GM06990 (cell line): ENCODE measurements at regions not wholly inside any gene's neighbourhood (a gene's known extent, or its start where the extent isn't known, plus 50 kb on each side); places are given as distances from the start of the nearest gene placed in this dataset.

ENCODE experiments used
- DNase-seq: peaks from one replicate; pipeline ENCODE4 v3.0.0-alpha.2; 2011; ENCODE audit not compliant: insufficient read length; ENCODE audit errors: extremely low read depth
- H3K27me3 ChIP-seq: replicated peaks from 2 replicates; pipeline ENCODE4 v1.6.0; 2011; ENCODE audit warnings: low read length; ENCODE audit not compliant: control insufficient read depth, insufficient read depth
- H3K36me3 ChIP-seq: 2 replicates; pipeline ENCODE4 v1.5.1; 2011; ENCODE audit warnings: low read length; ENCODE audit not compliant: control insufficient read depth, insufficient read depth
- H3K4me3 ChIP-seq: replicated peaks from 2 replicates; pipeline ENCODE4 v1.5.1; 2011; ENCODE audit warnings: low read depth, mild to moderate bottlenecking, control low read depth, low read length
- CTCF ChIP-seq: IDR thresholded peaks from 2 replicates; pipeline ENCODE4 v1.5.1; 2011; ENCODE audit warnings: low read length, control low read depth, mild to moderate bottlenecking, inconsistent platforms; ENCODE audit not compliant: insufficient read depth, poor library complexity, severe bottlenecking

DNA sequence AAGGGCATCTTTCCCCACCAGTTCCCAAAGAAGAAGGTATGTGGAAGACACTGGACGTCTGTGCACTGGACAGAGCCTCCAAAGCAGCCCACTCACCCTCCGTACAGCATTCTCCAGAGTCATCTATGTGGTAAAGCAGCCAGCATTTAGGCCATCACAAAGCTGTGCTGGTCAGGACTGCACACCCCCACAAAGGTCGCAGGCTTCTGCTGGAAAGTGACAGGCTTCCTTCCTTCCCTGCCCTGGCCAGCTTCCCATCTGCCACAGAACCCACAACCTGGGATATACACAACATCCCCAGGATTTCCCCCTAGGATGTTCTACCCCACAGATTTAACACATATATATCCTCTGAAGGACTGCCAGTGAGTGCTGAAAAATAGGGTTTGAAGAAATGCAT lies 64.6 kb upstream of the GALNT15 start:
- TF ChIP-seq CTCF, result no peak
- Histone ChIP-seq H3K36me3 (no peaks in the 10 kb centered on the region), H3K4me3 (no peak overlapping the region), H3K27me3 (no peaks in the 10 kb centered on the region)
- DNase-seq, result no peak

- H3K36me3 ChIP-seq, result no peaks in the 10 kb centered on the region
- no peak overlapping the region for H3K4me3 ChIP-seq
- no peak for DNase-seq
- no peaks in the 10 kb centered on the region for H3K27me3 ChIP-seq
- no peak for TF ChIP-seq CTCF
Measured at GRCh38 chr3:16112910-16113504, 61.5 kb upstream of the GALNT15 start.

DNA sequence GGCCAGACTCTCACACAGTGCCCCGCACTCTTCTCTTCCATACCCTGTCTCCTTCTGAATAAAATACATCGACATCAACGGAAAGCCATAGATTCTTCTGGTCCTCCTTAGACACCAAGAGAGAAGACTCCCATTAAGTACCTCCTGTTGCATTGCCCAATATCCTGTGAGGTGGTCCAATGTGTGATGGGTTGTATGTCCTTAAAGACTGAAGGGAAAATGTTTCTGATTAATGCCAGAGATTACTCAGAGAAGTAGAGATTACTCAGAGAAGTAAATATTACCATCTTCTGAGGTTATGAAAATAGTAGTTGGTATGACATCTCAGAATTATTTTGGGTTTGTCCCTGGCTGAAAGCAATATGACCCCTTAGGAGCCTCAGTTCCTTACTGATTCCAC lies 60.8 kb upstream of the GALNT15 start:
- H3K4me3 ChIP-seq, result no peak overlapping the region
- no peaks in the 10 kb centered on the region for H3K27me3 ChIP-seq
- H3K36me3 ChIP-seq, result no peaks in the 10 kb centered on the region
- no peak for TF ChIP-seq CTCF
- no peak for DNase-seq

- TF ChIP-seq CTCF, result no peak
- no peak for DNase-seq
- Histone ChIP-seq H3K36me3 (no peaks in the 10 kb centered on the region), H3K4me3 (no peak overlapping the region), H3K27me3 (no peaks in the 10 kb centered on the region)
Measured at GRCh38 chr3:16114429-16114828, 60.1 kb upstream of the GALNT15 start.

DNA sequence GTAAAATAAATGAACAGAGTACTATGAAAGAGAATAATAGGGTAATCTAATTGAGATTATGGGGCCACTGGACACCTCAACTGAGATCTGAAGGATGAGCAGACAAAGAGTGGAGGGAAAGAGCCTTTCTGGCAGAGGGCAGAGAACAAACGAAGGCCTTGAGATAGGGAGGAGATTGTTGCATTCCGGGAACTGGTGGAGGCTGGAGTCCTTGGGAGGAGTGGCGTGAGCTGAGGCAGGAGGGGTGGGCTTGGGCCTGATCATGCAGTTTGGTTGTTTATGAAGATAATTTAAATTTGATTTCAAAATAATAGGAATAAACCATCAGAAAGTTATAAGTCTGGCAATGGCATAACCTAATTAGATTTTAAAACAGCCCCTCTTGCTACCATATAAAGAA lies 59.5 kb upstream of the GALNT15 start:
- Histone ChIP-seq H3K27me3 (no peaks in the 10 kb centered on the region), H3K36me3 (no peaks in the 10 kb centered on the region), H3K4me3 (no peak overlapping the region)
- TF ChIP-seq CTCF, result no peak
- DNase-seq, result no peak

DNA sequence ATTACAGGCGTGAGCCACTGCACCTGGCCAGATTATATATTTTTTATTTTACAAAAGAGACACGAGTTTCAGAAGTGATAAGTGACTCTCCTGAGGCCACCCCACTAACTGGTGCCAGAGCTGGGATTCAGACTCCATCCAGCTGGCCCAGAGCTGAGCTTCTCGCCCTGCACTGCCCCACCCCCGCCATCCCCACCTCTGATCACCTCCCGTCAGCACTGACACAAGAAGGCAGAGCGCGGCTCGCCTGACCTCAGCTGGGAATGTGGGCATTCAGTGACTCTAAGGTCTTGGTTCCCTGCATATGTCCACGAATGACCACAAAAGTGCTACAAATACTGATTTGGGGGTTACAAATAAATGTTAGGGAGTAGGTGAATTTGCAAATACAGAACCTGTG lies 56.1 kb upstream of the GALNT15 start:
- TF ChIP-seq CTCF, result no peak
- no peak for DNase-seq
- no peak overlapping the region for H3K4me3 ChIP-seq
- H3K27me3 ChIP-seq, result no peaks in the 10 kb centered on the region
- no peaks in the 10 kb centered on the region for H3K36me3 ChIP-seq
